Neural progenitor cell (in vitro differentiated cells): ENCODE measurements at regions not wholly inside any gene's neighbourhood (a gene's known extent, or its start where the extent isn't known, plus 50 kb on each side); places are given as distances from the start of the nearest gene placed in this dataset.

Experiments
- CTCF ChIP-seq: fragments of 200-600 bp; sonication (generic); IDR thresholded peaks from 2 replicates; pipeline ENCODE4 v1.5.1; 2017; ENCODE audit warnings: antibody characterized with exemption, mild to moderate bottlenecking
- EZH2 ChIP-seq: fragments of 200-600 bp; sonication (generic); IDR thresholded peaks from 2 replicates; pipeline ENCODE4 v1.6.1; 2017; ENCODE audit warnings: antibody characterized with exemption, mild to moderate bottlenecking, moderate library complexity
- EZH2phosphoT487 ChIP-seq: fragments of 200-600 bp; sonication (generic); IDR thresholded peaks from 2 replicates; pipeline ENCODE4 v1.6.1; 2017; ENCODE audit warnings: antibody characterized with exemption

- no peak for TF ChIP-seq CTCF
- no peak for TF ChIP-seq EZH2phosphoT487
- TF ChIP-seq EZH2, result no peak
Measured at GRCh38 chr13:66036636-66037035, 1193.5 kb downstream of the PCDH9 start.
